Caco-2 (cell line): ENCODE measurements at regions not wholly inside any gene's neighbourhood (a gene's known extent, or its start where the extent isn't known, plus 50 kb on each side); places are given as distances from the start of the nearest gene placed in this dataset.

Source experiments
- BruUV-seq: library from RNA; stranded (reverse); fragments of 400-500 nt; replicated peaks from 2 replicates; lab custom pipeline; 2021; lab: Mats Ljungman, UMichigan
- CTCF ChIA-PET: fragments of 300-600 bp; sonication (Branson Sonifier 250); formaldehyde crosslinking; loops from one replicate; lab custom pipeline; 2022; ENCODE audit warnings: antibody characterized with exemption; lab: Charles Lee
- POLR2A ChIA-PET: fragments of 300-600 bp; sonication (Branson Sonifier 250); formaldehyde crosslinking; loops from one replicate; lab custom pipeline; 2022; ENCODE audit warnings: antibody characterized with exemption; lab: Charles Lee
- DNase-seq, 2 experiments: peaks; one replicate each; pipeline versions ENCODE4 v3.0.0 to v3.0.0-alpha.2; 2020 to 2022
- H3K27me3 ChIP-seq: replicated peaks from 2 replicates; pipeline ENCODE4 v1.6.0; 2011; ENCODE audit warnings: low read length; ENCODE audit not compliant: control insufficient read depth, insufficient read depth
- H3K36me3 ChIP-seq: 2 replicates; pipeline ENCODE4 v1.5.1; 2011; ENCODE audit warnings: low read length; ENCODE audit not compliant: control insufficient read depth, insufficient read depth
- H3K4me1 ChIP-seq: fragments of 250-450 bp; sonication (Bioruptor Pico); 2 replicates; pipeline ENCODE4 v1.5.1; 2020; ENCODE audit warnings: mild to moderate bottlenecking
- H3K4me3 ChIP-seq: 2 replicates; pipeline ENCODE4 v1.5.1; 2011; ENCODE audit warnings: low read depth, mild to moderate bottlenecking, control low read depth, low read length
- H3K9me3 ChIP-seq: fragments of 250-450 bp; sonication (Bioruptor Pico); 2 replicates; pipeline ENCODE4 v1.5.1; 2020; ENCODE audit warnings: mild to moderate bottlenecking, moderate library complexity
- H3K27ac Mint-ChIP-seq: one replicate; pipeline ENCODE4 v1.8.0; 2022; ENCODE audit warnings: mixed read lengths; ENCODE audit not compliant: unreplicated experiment
- H3K27me3 Mint-ChIP-seq: one replicate; pipeline ENCODE4 v1.8.0; 2022; ENCODE audit warnings: mixed read lengths; ENCODE audit not compliant: insufficient read depth, unreplicated experiment
- H3K36me3 Mint-ChIP-seq: one replicate; pipeline ENCODE4 v1.8.0; 2022; ENCODE audit warnings: mild to moderate bottlenecking, mixed read lengths; ENCODE audit not compliant: insufficient read depth, unreplicated experiment
- H3K4me1 Mint-ChIP-seq: one replicate; pipeline ENCODE4 v1.8.0; 2022; ENCODE audit warnings: low read depth, mixed read lengths; ENCODE audit not compliant: unreplicated experiment
- H3K4me3 Mint-ChIP-seq: one replicate; pipeline ENCODE4 v1.8.0; 2022; ENCODE audit warnings: mild to moderate bottlenecking, moderate library complexity, mixed read lengths; ENCODE audit not compliant: unreplicated experiment
- H3K9me3 Mint-ChIP-seq: one replicate; pipeline ENCODE4 v1.8.0; 2022; ENCODE audit warnings: mixed read lengths; ENCODE audit not compliant: unreplicated experiment
- CTCF ChIP-seq, 2 experiments: fragments of 200-600 bp in 1 of 2; IDR thresholded peaks; 1 replicate in 1 of 2; 2 replicates in 1 of 2; pipeline versions ENCODE4 v1.5.1 to v1.8.0; 2011 to 2022; ENCODE audit warnings: antibody characterized with exemption in 1 of 2, control low read depth in 1 of 2, inconsistent platforms in 1 of 2, low read depth in 1 of 2, low read length in 1 of 2, mild to moderate bottlenecking in 1 of 2, moderate library complexity in 1 of 2; ENCODE audit not compliant: insufficient read depth in 1 of 2, severe bottlenecking in 1 of 2, unreplicated experiment in 1 of 2
- intact Hi-C: fragments of 100-400 bp; cut with micrococcal nuclease; formaldehyde crosslinking; loops from one replicate; pipeline ENCODE4 v1.10.0; 2022; ENCODE audit not compliant: unreplicated experiment

- peak; percentile 88 to 92 for DNase-seq
- intact Hi-C loops, result loop anchor here (1.0 to 5.0 kb wide), 8 partner anchors 29 to 479 kb away; no protein-coding TSS in a partner anchor
- Mint-ChIP-seq H3K4me3 (peak overlapping the region; percentile 73), H3K27ac (peak overlapping the region; percentile 92), H3K9me3 (peaks cover 10% of the 10 kb centered on the region), H3K27me3 (no peaks in the 10 kb centered on the region), H3K4me1 (peaks cover 52% of the 10 kb centered on the region), H3K36me3 (peaks cover 29% of the 10 kb centered on the region)
- ChIA-PET CTCF (interaction anchor here (0.6 to 2.6 kb wide), 13 partner anchors 10 to 472 kb away, joined by 3 to 8 read pairs (median 4); no protein-coding TSS in a partner anchor), POLR2A (interaction anchor here (0.6 to 3.1 kb wide), 15 partner anchors 26 to 291 kb away, joined by 3 to 17 read pairs (median 4); partner anchors contain the start of gene HES1)
- BruUV-seq, result TSS peak; percentile 85
- H3K27me3 ChIP-seq, result no peaks in the 10 kb centered on the region
- no peak for TF ChIP-seq CTCF (IDR thresholded peaks at IDR 0.05; ENCODE audit: insufficient read depth in 1 of 2, low read depth in 1 of 2, low read length in 1 of 2, severe bottlenecking in 1 of 2, unreplicated experiment in 1 of 2)
- no peaks in the 10 kb centered on the region for H3K36me3 ChIP-seq
- peak overlapping the region; percentile 37 for H3K4me3 ChIP-seq
- H3K9me3 ChIP-seq, result no peaks in the 10 kb centered on the region
- H3K4me1 ChIP-seq, result peaks cover 72% of the 10 kb centered on the region
These were observed 250.7 kb downstream of the OPA1 start for GRCh38 chr3:193843474-193844301.

- TF ChIP-seq CTCF (IDR thresholded peaks at IDR 0.05; ENCODE audit: insufficient read depth in 1 of 2, low read depth in 1 of 2, low read length in 1 of 2, severe bottlenecking in 1 of 2, unreplicated experiment in 1 of 2), result no peak
- Mint-ChIP-seq H3K9me3 (peaks cover 10% of the 10 kb centered on the region), H3K27me3 (no peaks in the 10 kb centered on the region), H3K36me3 (peaks cover 29% of the 10 kb centered on the region), H3K27ac (peak overlapping the region; percentile 92), H3K4me1 (peaks cover 52% of the 10 kb centered on the region), H3K4me3 (peak overlapping the region; percentile 73)
- ChIA-PET POLR2A (interaction anchor here (0.6 to 3.1 kb wide), 11 partner anchors 28 to 290 kb away, joined by 3 to 17 read pairs (median 5); partner anchors contain the start of gene HES1), CTCF (interaction anchor here (0.6 to 2.6 kb wide), 11 partner anchors 9 to 471 kb away, joined by 3 to 8 read pairs (median 4); no protein-coding TSS in a partner anchor)
- DNase-seq, result no peak
- Histone ChIP-seq H3K36me3 (no peaks in the 10 kb centered on the region), H3K4me3 (no peak overlapping the region), H3K4me1 (peaks cover 74% of the 10 kb centered on the region), H3K9me3 (peaks cover 6% of the 10 kb centered on the region), H3K27me3 (no peaks in the 10 kb centered on the region)
- BruUV-seq, result no TSS peak
- intact Hi-C loops, result loop anchor here (1.0 to 5.0 kb wide), 5 partner anchors 62 to 478 kb away; no protein-coding TSS in a partner anchor
These were observed 251.5 kb downstream of the OPA1 start for GRCh38 chr3:193844472-193844871.

- DNase-seq, result no peak
- no peak overlapping the region for H3K4me3 Mint-ChIP-seq
- POLR2A ChIA-PET, result interaction anchor here (1.7 to 2.6 kb wide), 2 partner anchors 27 to 62 kb away, joined by 8 to 13 read pairs; no protein-coding TSS in a partner anchor
- Histone ChIP-seq H3K9me3 (peaks cover 11% of the 10 kb centered on the region), H3K4me1 (peaks cover 74% of the 10 kb centered on the region), H3K4me3 (no peak overlapping the region), H3K27me3 (no peaks in the 10 kb centered on the region), H3K36me3 (no peaks in the 10 kb centered on the region)
- intact Hi-C loops, result no loop called here
- no peaks in the 10 kb centered on the region for H3K27me3 Mint-ChIP-seq
- H3K4me1 Mint-ChIP-seq, result peaks cover 46% of the 10 kb centered on the region
- H3K9me3 Mint-ChIP-seq, result peaks cover 10% of the 10 kb centered on the region
- H3K27ac Mint-ChIP-seq, result peak overlapping the region; percentile 90
- TF ChIP-seq CTCF (IDR thresholded peaks at IDR 0.05; ENCODE audit: insufficient read depth in 1 of 2, low read depth in 1 of 2, low read length in 1 of 2, severe bottlenecking in 1 of 2, unreplicated experiment in 1 of 2), result no peak
- CTCF ChIA-PET, result interaction anchor here (1.4 to 1.6 kb wide), 2 partner anchors 8 to 27 kb away, joined by 3 to 4 read pairs; no protein-coding TSS in a partner anchor
- H3K36me3 Mint-ChIP-seq, result peaks cover 29% of the 10 kb centered on the region
- no TSS peak for BruUV-seq
These were observed 252.1 kb downstream of the OPA1 start for GRCh38 chr3:193845144-193845543.
